Sigmoid colon (tissue), 6 donors: ENCODE measurements at regions not wholly inside any gene's neighbourhood (a gene's known extent, or its start where the extent isn't known, plus 50 kb on each side); places are given as distances from the start of the nearest gene placed in this dataset.

ENCODE experiments used
- DNase-seq: peaks from one replicate; pipeline ENCODE4 v3.0.0-alpha.2; 2019
- H3K27ac ChIP-seq, 4 donors: fragments of 200-600 bp; sonication (generic); one replicate each; pipeline ENCODE4 v1.5.1; 2016 to 2019; ENCODE audit warnings: mild to moderate bottlenecking in 1 of 4
- H3K27me3 ChIP-seq, 3 donors: fragments of 200-600 bp; sonication (generic); one replicate each; pipeline ENCODE4 v1.5.1; 2019; ENCODE audit warnings: mild to moderate bottlenecking in 1 of 3
- H3K36me3 ChIP-seq, 4 donors: fragments of 200-600 bp; sonication (generic); one replicate each; pipeline ENCODE4 v1.5.1; 2016 to 2019
- H3K4me1 ChIP-seq, 4 donors: fragments of 200-600 bp; sonication (generic); one replicate each; pipeline ENCODE4 v1.5.1; 2017 to 2019
- H3K4me3 ChIP-seq, 4 donors: fragments of 200-600 bp; sonication (generic); one replicate each; pipeline ENCODE4 v1.5.1; 2017 to 2019; ENCODE audit warnings: mild to moderate bottlenecking in 2 of 4, moderate library complexity in 1 of 4
- H3K9me3 ChIP-seq, 4 donors: fragments of 200-600 bp in 3 of 4; sonication (generic) in 3 of 4; one replicate each; pipeline versions ENCODE4 v1.5.1 to v1.6.1; 2013 to 2019
- EP300 ChIP-seq, 4 donors: sonication (generic); formaldehyde crosslinking; IDR thresholded peaks; one replicate each; pipeline ENCODE4 v1.6.1; 2017; ENCODE audit warnings: antibody characterized with exemption in 4 of 4
- POLR2A ChIP-seq, 2 donors: fragments of 450-650 bp; IDR thresholded peaks; one replicate each; pipeline ENCODE4 v1.6.1; 2016; ENCODE audit warnings: antibody characterized with exemption in 2 of 2, mild to moderate bottlenecking in 2 of 2, moderate library complexity in 2 of 2
- POLR2AphosphoS5 ChIP-seq, 4 donors: sonication (generic); formaldehyde crosslinking; IDR thresholded peaks; one replicate each; pipeline ENCODE4 v1.6.1; 2017; ENCODE audit warnings: antibody characterized with exemption in 4 of 4
- WGBS, 2 donors: extraction: QIAGEN DNeasy Blood & Tissue Kit; methylation state at CpG; one replicate each; pipeline ENCODE4 v1.1.7; 2013; 5-methylcytosine and 5-hydroxymethylcytosine counted together
- intact Hi-C: fragments of 100-400 bp; cut with DNase I; formaldehyde crosslinking; loops from one replicate; pipeline ENCODE4 v1.15.1; 2023
- TF ChIP-seq, protein P1 (sequence below), 4 experiments: fragments of 450-650 bp in 3 of 4; fragments of 200-600 bp in 1 of 4; IDR thresholded peaks; one replicate each; pipeline ENCODE4 v1.5.1; 2016 to 2019; ENCODE audit warnings: antibody characterized with exemption in 4 of 4, mild to moderate bottlenecking in 3 of 4, moderate library complexity in 2 of 4
- donor health status: healthy with polysubstance abuse.
- donor health status: healthy.

DNA sequence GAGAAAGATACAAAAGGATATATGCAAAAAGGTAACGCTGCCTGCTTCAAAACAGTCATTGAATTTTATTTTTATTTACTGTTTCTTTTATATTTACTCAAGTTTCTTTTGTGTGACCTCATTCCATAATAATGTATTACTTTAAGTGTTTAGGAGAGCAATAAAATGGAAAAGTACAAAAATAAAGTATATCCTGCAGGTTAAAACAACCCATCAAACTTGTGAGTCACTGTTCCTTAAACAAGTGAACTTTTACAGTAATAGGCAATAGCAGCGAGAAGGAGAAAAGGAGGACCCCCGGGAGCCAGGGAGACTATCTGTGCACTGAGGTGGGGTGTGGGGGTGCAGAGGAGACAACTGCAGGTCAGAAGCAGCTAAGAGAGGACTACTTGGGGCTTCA, 124.5 kb downstream of the EN1 start:
- no peak overlapping the region for H3K27ac ChIP-seq
- H3K4me1 ChIP-seq = no peaks in the 10 kb centered on the region
- no peak overlapping the region for H3K4me3 ChIP-seq
- H3K36me3 ChIP-seq = no peaks in the 10 kb centered on the region
- peaks cover 0 to 5% (median 0%) of the 10 kb centered on the region in 4 donors for H3K9me3 ChIP-seq
- 68 to 79% methylated on average over 3 of the region's 3 CpGs for WGBS, 2 donors
- DNase-seq = no peak
- intact Hi-C loops = no loop called here
- TF ChIP-seq POLR2AphosphoS5 (IDR thresholded peaks at IDR 0.05) = no peak
- TF ChIP-seq EP300 (IDR thresholded peaks at IDR 0.05) = no peak
- no peak for TF ChIP-seq POLR2A (IDR thresholded peaks at IDR 0.05)
- TF ChIP-seq, protein P1, sequence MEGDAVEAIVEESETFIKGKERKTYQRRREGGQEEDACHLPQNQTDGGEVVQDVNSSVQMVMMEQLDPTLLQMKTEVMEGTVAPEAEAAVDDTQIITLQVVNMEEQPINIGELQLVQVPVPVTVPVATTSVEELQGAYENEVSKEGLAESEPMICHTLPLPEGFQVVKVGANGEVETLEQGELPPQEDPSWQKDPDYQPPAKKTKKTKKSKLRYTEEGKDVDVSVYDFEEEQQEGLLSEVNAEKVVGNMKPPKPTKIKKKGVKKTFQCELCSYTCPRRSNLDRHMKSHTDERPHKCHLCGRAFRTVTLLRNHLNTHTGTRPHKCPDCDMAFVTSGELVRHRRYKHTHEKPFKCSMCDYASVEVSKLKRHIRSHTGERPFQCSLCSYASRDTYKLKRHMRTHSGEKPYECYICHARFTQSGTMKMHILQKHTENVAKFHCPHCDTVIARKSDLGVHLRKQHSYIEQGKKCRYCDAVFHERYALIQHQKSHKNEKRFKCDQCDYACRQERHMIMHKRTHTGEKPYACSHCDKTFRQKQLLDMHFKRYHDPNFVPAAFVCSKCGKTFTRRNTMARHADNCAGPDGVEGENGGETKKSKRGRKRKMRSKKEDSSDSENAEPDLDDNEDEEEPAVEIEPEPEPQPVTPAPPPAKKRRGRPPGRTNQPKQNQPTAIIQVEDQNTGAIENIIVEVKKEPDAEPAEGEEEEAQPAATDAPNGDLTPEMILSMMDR (IDR thresholded peaks at IDR 0.05) = no peak
- H3K27me3 ChIP-seq = no peaks in the 10 kb centered on the region

DNA sequence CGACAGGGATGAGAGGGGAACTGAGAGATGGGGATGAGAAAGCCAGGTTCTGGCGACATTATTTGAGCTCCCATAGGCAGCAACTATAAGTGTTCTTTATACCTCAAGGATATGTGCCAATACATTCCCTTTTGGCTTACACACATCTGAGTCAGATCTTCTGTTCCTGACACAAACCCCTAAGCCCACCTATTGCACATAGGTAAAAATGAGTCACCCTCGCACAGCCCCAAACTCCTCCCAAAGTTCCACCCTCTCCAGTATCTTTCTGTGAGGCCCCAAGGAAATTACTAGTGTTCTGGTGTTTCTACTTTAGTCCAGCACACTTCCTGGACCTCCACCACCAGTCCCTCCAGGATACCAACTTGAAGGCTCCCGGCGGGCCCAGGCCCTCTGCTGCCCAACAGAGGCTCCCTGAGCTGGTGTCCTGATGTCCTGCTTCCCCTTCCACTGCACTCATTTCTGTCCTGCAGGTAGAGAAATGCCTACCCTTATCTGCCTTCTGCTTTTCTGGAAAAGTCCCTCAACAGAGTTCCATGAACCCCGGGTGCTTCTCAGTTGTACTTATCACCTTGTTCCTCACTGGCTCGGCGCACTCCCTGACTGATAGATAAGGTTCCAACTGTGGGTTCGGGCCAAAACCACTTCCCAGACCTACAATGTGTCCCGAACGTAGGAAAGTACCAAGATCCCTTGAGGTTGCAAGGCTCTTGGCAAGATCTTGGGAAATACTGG, 125.5 kb downstream of the EN1 start:
- H3K4me1 ChIP-seq = no peaks in the 10 kb centered on the region
- TF ChIP-seq, protein P1 (IDR thresholded peaks at IDR 0.05) = no peak
- TF ChIP-seq POLR2A (IDR thresholded peaks at IDR 0.05) = no peak
- no peak for TF ChIP-seq EP300 (IDR thresholded peaks at IDR 0.05)
- no peak for TF ChIP-seq POLR2AphosphoS5 (IDR thresholded peaks at IDR 0.05)
- no peak for DNase-seq
- H3K36me3 ChIP-seq = no peaks in the 10 kb centered on the region
- no peaks in the 10 kb centered on the region for H3K9me3 ChIP-seq
- intact Hi-C loops = no loop called here
- 87 to 89% methylated on average over 11 of the region's 11 CpGs for WGBS, 2 donors
- H3K27ac ChIP-seq = no peak overlapping the region
- H3K27me3 ChIP-seq = no peaks in the 10 kb centered on the region
- H3K4me3 ChIP-seq = no peak overlapping the region

DNA sequence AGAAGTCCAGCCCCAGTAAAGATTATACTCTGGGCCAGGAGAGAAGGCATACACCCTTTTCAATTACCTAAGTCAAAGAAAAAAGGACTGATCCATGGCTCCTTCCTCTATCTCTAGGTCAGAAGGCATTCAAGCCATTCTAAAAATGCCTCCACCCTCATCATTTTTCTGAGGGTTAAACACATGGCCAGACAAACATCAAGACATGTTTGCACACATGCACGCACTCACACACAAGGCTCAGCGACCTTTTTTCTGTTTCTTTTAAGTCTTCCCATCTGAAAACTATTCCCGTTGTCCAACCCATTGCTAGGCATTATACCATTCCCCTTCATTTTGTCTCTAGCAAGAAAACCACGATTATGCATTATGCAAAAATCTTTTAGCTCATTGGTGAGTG, 126.6 kb downstream of the EN1 start:
- DNase-seq = no peak
- Histone ChIP-seq H3K4me1 (no peaks in the 10 kb centered on the region), H3K27me3 (no peaks in the 10 kb centered on the region), H3K9me3 (no peaks in the 10 kb centered on the region), H3K4me3 (no peak overlapping the region), H3K36me3 (no peaks in the 10 kb centered on the region), H3K27ac (no peak overlapping the region)
- TF ChIP-seq EP300 (IDR thresholded peaks at IDR 0.05) (no peak), POLR2AphosphoS5 (IDR thresholded peaks at IDR 0.05) (no peak), POLR2A (IDR thresholded peaks at IDR 0.05) (no peak)
- TF ChIP-seq, protein P1 (IDR thresholded peaks at IDR 0.05) = no peak
- intact Hi-C loops = no loop called here
- 85 to 89% methylated on average over 4 of the region's 4 CpGs for WGBS, 2 donors

DNA sequence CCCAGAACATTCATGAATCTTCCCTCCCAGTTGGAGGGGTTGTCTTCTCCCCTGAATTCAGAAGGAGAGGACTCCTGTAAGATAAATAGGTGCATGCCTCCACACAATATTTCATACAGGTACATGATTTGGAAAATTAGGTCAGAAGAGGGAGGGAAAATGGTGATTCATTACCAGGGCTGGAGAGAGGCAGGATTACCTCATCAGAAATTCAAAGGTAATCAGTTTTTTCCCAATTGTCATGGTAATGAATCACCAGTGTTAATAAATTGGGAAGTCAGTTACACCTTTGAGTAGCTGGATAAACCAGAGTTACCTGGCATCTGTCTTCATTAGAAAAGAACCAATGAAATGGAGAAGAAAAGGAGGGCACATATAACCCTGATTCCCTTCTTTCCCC, 128.5 kb downstream of the EN1 start:
- no peaks in the 10 kb centered on the region for H3K9me3 ChIP-seq
- no peak for DNase-seq
- no peaks in the 10 kb centered on the region for H3K36me3 ChIP-seq
- H3K27me3 ChIP-seq = no peaks in the 10 kb centered on the region
- H3K4me1 ChIP-seq = no peaks in the 10 kb centered on the region
- TF ChIP-seq EP300 (IDR thresholded peaks at IDR 0.05) = no peak
- TF ChIP-seq POLR2A (IDR thresholded peaks at IDR 0.05) = no peak
- no peak for TF ChIP-seq POLR2AphosphoS5 (IDR thresholded peaks at IDR 0.05)
- TF ChIP-seq, protein P1 (IDR thresholded peaks at IDR 0.05) = no peak
- no peak overlapping the region for H3K4me3 ChIP-seq
- intact Hi-C loops = no loop called here
- H3K27ac ChIP-seq = no peak overlapping the region

DNA sequence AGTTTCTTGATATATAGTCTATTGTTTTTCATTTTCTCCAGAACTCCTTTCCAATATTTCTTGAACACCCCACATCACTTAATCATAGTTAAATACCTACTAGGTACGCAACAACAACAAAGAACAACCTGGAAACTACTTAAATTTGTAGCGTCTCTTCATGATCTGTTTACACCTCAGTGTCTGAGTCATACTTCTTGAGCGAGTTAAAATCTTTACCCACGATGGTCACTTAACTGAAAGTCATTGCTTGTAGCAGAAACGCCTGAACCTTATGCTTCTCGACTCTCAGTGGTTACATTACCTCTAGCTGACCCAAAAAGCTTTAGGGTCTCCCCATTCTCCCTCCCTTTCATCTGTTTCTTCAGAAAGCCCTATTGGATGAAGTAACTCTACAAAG, 131.3 kb downstream of the EN1 start:
- H3K27ac ChIP-seq = no peak overlapping the region
- no peaks in the 10 kb centered on the region for H3K36me3 ChIP-seq
- no peaks in the 10 kb centered on the region for H3K9me3 ChIP-seq
- WGBS, 2 donors = 80 to 82% methylated on average over 6 of the region's 6 CpGs
- H3K4me1 ChIP-seq = no peaks in the 10 kb centered on the region
- no peak for DNase-seq
- H3K27me3 ChIP-seq = no peaks in the 10 kb centered on the region
- no peak overlapping the region for H3K4me3 ChIP-seq
- TF ChIP-seq POLR2AphosphoS5 (IDR thresholded peaks at IDR 0.05) (no peak), EP300 (IDR thresholded peaks at IDR 0.05) (no peak), POLR2A (IDR thresholded peaks at IDR 0.05) (no peak)
- TF ChIP-seq, protein P1 (IDR thresholded peaks at IDR 0.05) = no peak
- intact Hi-C loops = no loop called here
